ENCODE measurements at regions not wholly inside any gene's neighbourhood (a gene's known extent, or its start where the extent isn't known, plus 50 kb on each side); places are given as distances from the start of the nearest gene placed in this dataset.

GRCh38 chr20:63118303-63119120, 97.4 kb downstream of the YTHDF1 start:
- H3K27ac ChIP-seq: no peak overlapping the region
- H3K4me3 ChIP-seq: no peak overlapping the region

GRCh38 chr20:63117661-63118302, 98.1 kb downstream of the YTHDF1 start:
- Histone ChIP-seq H3K27ac (no peak overlapping the region), H3K4me3 (no peak overlapping the region)

DNA sequence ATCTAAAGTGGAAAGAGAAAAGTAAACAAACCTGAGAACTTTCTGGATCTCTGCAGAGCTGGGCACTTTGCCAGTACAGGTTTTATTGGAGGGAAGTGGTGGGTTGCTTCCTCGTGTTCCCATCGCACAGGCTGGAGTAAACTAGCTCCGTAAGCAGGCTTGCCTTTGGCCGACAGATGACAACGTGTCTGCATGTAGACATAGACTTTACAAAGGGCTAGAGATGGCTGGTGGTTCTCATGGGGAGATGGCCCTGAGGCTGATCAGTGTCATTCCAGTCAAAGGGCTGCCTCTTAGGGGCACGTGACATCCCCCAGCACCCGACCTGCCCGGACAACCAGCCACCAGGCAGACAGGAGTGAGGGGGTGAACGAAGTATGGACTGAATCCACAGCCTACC, 98.8 kb downstream of the YTHDF1 start:
- no peak overlapping the region for H3K4me3 ChIP-seq
- no peak overlapping the region for H3K27ac ChIP-seq

DNA sequence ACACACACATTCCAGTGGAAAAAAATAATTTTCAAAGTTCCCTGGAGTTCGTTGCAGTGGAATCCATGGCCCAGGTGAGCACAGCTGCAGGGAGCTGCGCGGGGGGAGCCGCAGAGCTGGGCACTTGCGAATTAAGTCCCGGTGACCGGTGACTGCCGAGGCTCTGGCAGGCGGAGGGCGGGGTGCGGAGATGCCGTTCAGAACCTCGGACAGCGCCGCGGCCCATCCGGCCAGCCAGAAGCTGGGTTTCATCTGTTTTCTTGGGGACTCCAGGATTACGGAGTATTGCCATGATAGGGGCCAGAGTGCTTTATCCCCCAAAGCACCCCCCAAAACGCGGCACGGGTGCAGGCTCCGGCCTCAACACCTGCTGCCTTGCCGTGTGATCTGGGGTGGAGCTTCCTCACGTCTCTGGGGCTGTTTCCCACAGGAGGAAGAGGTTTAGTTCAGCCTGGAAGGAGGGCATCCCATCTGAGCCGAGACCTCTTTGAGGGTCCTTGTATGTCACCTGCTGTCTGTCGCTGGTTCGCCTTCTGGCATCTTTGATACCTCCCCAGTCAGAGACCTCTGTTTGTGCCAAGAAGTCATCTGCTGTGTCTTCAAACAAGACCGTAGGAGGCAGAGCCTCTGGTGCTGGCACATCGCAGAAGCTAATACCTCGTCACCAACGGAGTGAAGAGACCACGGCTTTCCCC, 99.4 kb downstream of the YTHDF1 start:
- H3K27ac ChIP-seq: no peak overlapping the region
- H3K4me3 ChIP-seq: no peak overlapping the region

GRCh38 chr20:63115651-63116411, 100.1 kb downstream of the YTHDF1 start:
- no peak overlapping the region for H3K27ac ChIP-seq

DNA sequence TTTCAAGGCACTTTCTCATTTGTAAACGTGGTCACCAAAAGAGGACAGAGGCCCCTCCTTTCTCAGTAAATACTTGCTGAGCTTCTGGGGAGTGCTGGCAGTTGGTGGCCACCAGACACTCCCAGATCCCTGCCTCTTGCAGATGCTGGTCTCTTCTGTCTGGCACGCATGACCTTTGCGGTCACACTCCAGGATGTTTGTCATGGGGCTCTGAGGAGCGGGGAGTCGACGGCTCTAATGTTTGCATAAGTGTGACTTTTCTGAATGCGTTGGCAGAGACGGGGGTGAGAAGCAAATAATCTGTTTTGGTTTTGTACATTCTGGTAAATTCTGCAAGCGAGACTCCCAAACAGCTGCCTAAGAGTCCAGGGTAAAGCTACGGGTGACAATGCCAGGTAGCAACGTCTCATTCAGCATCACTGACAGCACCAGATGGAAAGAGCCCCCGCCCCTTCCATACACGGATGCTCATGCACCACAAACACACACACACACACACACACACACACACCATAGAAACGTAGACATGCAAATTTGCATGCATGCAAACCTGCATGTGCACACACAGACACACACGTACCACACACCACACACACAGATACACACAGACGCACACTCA, 101.1 kb downstream of the YTHDF1 start:
- H3K4me3 ChIP-seq: no peak overlapping the region
- H3K27ac ChIP-seq: no peak overlapping the region

More at GRCh38 chr20:63115651-63116411, 100.1 kb downstream of the YTHDF1 start:
- no peak overlapping the region for H3K4me3 ChIP-seq

GRCh38 chr20:63114006-63114692, 101.8 kb downstream of the YTHDF1 start:
- no peak overlapping the region for H3K4me3 ChIP-seq
- H3K27ac ChIP-seq: no peak overlapping the region

GRCh38 chr20:63112491-63113219, 103.3 kb downstream of the YTHDF1 start:
- H3K4me3 ChIP-seq: no peak overlapping the region
- no peak overlapping the region for H3K27ac ChIP-seq

DNA sequence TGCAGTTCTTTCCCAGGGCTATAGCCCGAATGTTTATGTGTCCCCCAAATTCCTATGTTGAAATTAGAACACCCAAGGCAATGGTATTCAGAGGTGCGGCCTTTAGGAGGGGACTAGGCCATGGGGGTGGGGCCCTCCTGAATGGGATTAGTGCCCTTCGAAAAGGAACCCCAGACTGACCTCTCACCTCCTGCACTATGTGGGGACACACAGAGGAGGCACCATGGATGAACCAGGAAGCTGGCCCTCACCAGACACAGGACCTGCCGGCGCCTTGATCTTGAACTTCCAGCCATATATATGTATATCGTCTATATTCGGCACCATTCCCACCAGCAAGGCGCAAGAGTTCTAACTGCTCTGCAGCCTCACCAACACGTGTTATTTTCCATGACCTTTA, 101.5 kb upstream of the BHLHE23 start:
- Histone ChIP-seq H3K4me3 (no peak overlapping the region), H3K27ac (no peak overlapping the region)

- Histone ChIP-seq H3K4me3 (no peak overlapping the region), H3K27ac (no peak overlapping the region)
Observed at GRCh38 chr20:63107449-63108200, 100.9 kb upstream of the BHLHE23 start.

DNA sequence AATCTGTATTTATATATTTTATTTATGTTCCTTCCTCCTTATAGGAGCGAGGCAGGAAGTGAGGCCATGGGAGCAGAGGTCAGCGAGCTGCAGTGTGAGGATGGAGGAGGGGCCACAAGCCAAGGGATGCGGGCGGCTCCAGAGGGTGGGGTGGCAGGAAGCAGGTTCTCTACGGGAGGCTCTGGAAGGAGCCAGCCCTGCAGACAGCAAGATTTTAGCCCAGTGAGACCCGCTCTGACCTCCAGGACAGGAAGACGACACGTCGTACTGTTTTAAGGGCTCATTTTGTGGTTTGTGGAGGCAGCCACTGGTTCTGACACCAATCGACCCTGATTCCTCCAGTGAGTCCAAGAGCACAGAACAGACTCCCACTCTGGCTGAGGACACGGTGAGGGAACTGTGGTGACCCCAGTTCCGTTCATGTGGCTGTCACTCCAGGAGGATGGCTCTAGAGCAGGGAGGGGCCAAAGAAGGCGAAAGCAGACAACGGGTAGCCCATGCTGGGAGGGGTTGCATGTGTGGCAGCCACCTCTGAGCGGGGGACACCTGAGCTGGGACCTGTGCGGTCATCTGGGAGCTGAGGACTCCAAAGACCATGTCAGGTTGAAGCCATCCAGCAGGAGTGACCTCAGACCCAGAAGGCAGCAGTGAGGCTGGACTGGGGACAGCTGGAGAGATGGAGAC, 100.1 kb upstream of the BHLHE23 start:
- Histone ChIP-seq H3K4me3 (no peak overlapping the region), H3K27ac (no peak overlapping the region)

- Histone ChIP-seq H3K27ac (no peak overlapping the region), H3K4me3 (no peak overlapping the region)
Observed at GRCh38 chr20:63106108-63106764, 99.5 kb upstream of the BHLHE23 start.

DNA sequence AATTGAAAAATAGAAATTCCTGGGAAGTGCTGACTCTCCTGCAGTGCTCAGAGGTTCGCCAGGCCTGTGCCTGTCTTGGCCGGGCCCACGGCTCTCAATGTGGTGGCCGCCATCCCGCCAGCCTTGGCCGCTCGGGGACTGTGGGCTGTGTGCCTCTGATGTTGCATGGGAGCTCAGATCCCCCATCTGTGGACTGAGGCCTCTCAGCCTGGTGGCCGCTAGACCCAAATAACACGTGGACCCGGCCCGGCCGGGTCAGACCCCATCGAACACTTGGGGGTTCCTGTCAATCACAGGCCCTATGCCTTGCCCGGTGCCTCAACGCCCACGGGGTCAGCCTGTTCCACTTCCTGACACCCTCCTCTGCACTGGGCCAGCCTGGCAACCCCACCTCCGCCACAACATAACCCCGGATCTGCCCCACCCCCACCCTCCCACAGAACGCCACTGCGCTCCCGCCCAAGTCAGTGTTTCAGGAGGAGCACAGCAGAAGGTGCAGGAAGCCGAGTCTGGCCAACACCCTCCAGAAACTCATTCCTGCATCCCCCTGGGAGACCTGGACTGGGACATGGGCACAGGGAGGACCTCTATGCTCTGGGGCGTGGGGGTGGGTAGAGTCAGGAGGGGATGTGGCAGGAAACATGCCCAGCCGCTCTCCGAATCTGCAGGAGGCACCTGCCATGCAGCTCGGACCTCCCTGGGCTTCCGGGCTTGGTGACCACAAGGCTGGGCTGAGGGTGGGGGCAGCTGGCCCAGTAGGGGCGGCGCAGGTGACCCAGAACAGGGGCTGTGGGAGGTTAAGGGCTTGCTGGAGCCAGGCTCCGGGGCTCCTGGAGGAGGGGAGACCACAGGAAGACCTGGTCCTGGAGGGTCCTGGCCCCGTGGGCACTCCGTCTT, 98.7 kb upstream of the BHLHE23 start:
- H3K27ac ChIP-seq: no peak overlapping the region
- H3K4me3 ChIP-seq: no peak overlapping the region

DNA sequence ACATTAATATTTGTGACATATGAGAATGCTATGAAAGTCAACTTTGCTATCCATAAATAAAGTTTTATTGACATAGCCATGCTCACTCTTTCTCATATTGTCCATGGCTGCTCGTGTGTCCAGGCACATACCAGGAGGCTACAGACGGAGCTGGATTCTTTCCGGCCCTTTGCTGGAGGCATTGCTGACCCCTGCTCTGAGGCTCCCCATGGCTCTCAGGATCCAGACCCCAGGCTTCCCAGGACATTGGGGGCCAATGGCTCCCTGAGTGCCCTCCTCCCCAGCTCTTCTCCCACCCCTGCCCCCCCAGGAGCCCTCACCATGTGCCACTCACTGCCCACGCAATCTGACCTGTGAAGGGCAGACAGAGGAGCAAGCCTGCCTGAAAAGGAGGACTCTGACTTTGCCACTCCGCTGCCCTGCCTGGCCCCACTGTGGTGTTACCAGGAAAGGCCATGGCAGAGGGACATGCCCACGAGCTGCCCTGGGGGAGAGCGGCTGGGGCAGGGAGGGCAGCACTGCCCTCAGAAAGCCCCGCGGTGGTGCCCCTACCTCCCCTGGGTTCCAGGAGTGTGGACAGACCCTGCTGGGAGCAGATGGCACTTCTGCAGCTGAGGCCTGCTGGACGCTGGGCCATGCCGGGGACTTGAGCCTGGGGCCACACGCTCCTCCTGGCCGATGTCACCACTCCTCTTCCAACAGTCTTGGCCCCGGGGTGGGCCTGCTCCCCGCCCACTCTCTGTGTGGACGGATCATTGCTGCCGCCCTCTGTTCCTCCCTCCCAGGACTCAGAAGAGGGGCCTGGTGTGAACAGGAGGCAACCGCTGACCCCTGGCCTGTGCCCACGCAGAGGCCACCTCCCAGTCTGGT, 97.8 kb upstream of the BHLHE23 start:
- Histone ChIP-seq H3K4me3 (no peak overlapping the region), H3K27ac (no peak overlapping the region)

Measured in skin epidermis (tissue), 12 donors.